ENCODE measurements at regions not wholly inside any gene's neighbourhood (a gene's known extent, or its start where the extent isn't known, plus 50 kb on each side); places are given as distances from the start of the nearest gene placed in this dataset.

- H3K4me3 ChIP-seq (ENCODE audit: low read depth in 2 of 2, low read length in 2 of 2): no peak overlapping the region
- intact Hi-C loops (cut with micrococcal nuclease; ENCODE audit: unreplicated experiment) (no loop called here), in situ Hi-C loops (cut with HindIII; ENCODE audit: low pct_unique_long_range_greater_than_20kb, low sequenced_read_pairs) (no loop called here)
- ChIA-PET CTCF (no interaction called here), POLR2A (no interaction called here)
- DNase-seq (ENCODE audit: low read depth, low spot score) (no peak), ATAC-seq (no peak)
- no peak overlapping the region for H3K27ac ChIP-seq (ENCODE audit: low read length)
- no peaks in the 10 kb centered on the region for H3K27me3 ChIP-seq (ENCODE audit: control insufficient read depth, insufficient read depth, low read length)
- TF ChIP-seq CTCF (IDR thresholded peaks at IDR 0.05): no peak
- H3K36me3 ChIP-seq (ENCODE audit: control insufficient read depth, insufficient read depth, low read length): no peaks in the 10 kb centered on the region
- no peaks in the 10 kb centered on the region for H3K9me3 ChIP-seq (ENCODE audit: control insufficient read depth, insufficient read depth, low read depth, low read length)
- H3K4me1 ChIP-seq (ENCODE audit: control insufficient read depth, insufficient read depth, low read length): no peaks in the 10 kb centered on the region
- BruUV-seq (replicated peaks): no TSS peak
Observed at GRCh38 chr9:28688172-28688571, 1114.9 kb upstream of the C9orf72 start.

GRCh38 chr9:28692012-28692411, 1118.7 kb upstream of the C9orf72 start:
- no peaks in the 10 kb centered on the region for H3K4me1 ChIP-seq (ENCODE audit: control insufficient read depth, insufficient read depth, low read length)
- BruUV-seq (replicated peaks): no TSS peak
- ChIA-PET CTCF (no interaction called here), POLR2A (no interaction called here)
- no peaks in the 10 kb centered on the region for H3K9me3 ChIP-seq (ENCODE audit: control insufficient read depth, insufficient read depth, low read depth, low read length)
- intact Hi-C loops (cut with micrococcal nuclease; ENCODE audit: unreplicated experiment): no loop called here
- no peak overlapping the region for H3K4me3 ChIP-seq (ENCODE audit: low read depth in 2 of 2, low read length in 2 of 2)
- H3K27ac ChIP-seq (ENCODE audit: low read length): no peak overlapping the region
- ATAC-seq: no peak
- in situ Hi-C loops (cut with HindIII; ENCODE audit: low pct_unique_long_range_greater_than_20kb, low sequenced_read_pairs): no loop called here
- H3K36me3 ChIP-seq (ENCODE audit: control insufficient read depth, insufficient read depth, low read length): no peaks in the 10 kb centered on the region
- H3K27me3 ChIP-seq (ENCODE audit: control insufficient read depth, insufficient read depth, low read length): no peaks in the 10 kb centered on the region
- DNase-seq (ENCODE audit: low read depth, low spot score): no peak
- TF ChIP-seq TCF7L2 (IDR thresholded peaks at IDR 0.05; ENCODE audit: low read depth, low read length) (no peak), CTCF (IDR thresholded peaks at IDR 0.05) (no peak)

- intact Hi-C loops (cut with micrococcal nuclease; ENCODE audit: unreplicated experiment): no loop called here
- H3K27me3 ChIP-seq (ENCODE audit: control insufficient read depth, insufficient read depth, low read length): no peaks in the 10 kb centered on the region
- in situ Hi-C loops (cut with HindIII; ENCODE audit: low pct_unique_long_range_greater_than_20kb, low sequenced_read_pairs): no loop called here
- H3K36me3 ChIP-seq (ENCODE audit: control insufficient read depth, insufficient read depth, low read length): no peaks in the 10 kb centered on the region
- TF ChIP-seq POLR2AphosphoS5 (IDR thresholded peaks at IDR 0.05; ENCODE audit: low read depth, low read length): no peak
- TF ChIP-seq REST (IDR thresholded peaks at IDR 0.05; ENCODE audit: insufficient read depth in 1 of 2, low read depth in 2 of 2, low read length in 1 of 2): no peak
- TF ChIP-seq CTCF (IDR thresholded peaks at IDR 0.05): no peak
- no peak for TF ChIP-seq SIN3A (IDR thresholded peaks at IDR 0.05; ENCODE audit: borderline replicate concordance, insufficient read depth, low read depth, low read length)
- POLR2A ChIA-PET: no interaction called here
- no peak overlapping the region for H3K4me3 ChIP-seq (ENCODE audit: low read depth in 2 of 2, low read length in 2 of 2)
- no peaks in the 10 kb centered on the region for H3K9me3 ChIP-seq (ENCODE audit: control insufficient read depth, insufficient read depth, low read depth, low read length)
- no peaks in the 10 kb centered on the region for H3K4me1 ChIP-seq (ENCODE audit: control insufficient read depth, insufficient read depth, low read length)
- DNase-seq (ENCODE audit: low read depth, low spot score): no peak
- H3K27ac ChIP-seq (ENCODE audit: low read length): no peak overlapping the region
- no peak for ATAC-seq
- CTCF ChIA-PET: no interaction called here
- no TSS peak for BruUV-seq (replicated peaks)
Observed at GRCh38 chr9:28696960-28697359, 1123.7 kb upstream of the C9orf72 start.
